ENCODE measurements at regions not wholly inside any gene's neighbourhood (a gene's known extent, or its start where the extent isn't known, plus 50 kb on each side); places are given as distances from the start of the nearest gene placed in this dataset.

- H4K20me1 ChIP-seq (ENCODE audit: low read length): no peaks in the 10 kb centered on the region
- ChIA-PET POLR2A (ENCODE audit: unreplicated experiment) (no interaction called here), CTCF (no interaction called here)
- TF ChIP-seq, protein P1, sequence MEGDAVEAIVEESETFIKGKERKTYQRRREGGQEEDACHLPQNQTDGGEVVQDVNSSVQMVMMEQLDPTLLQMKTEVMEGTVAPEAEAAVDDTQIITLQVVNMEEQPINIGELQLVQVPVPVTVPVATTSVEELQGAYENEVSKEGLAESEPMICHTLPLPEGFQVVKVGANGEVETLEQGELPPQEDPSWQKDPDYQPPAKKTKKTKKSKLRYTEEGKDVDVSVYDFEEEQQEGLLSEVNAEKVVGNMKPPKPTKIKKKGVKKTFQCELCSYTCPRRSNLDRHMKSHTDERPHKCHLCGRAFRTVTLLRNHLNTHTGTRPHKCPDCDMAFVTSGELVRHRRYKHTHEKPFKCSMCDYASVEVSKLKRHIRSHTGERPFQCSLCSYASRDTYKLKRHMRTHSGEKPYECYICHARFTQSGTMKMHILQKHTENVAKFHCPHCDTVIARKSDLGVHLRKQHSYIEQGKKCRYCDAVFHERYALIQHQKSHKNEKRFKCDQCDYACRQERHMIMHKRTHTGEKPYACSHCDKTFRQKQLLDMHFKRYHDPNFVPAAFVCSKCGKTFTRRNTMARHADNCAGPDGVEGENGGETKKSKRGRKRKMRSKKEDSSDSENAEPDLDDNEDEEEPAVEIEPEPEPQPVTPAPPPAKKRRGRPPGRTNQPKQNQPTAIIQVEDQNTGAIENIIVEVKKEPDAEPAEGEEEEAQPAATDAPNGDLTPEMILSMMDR (conservative IDR thresholded peaks at IDR 0.05; ENCODE audit: low read depth, low read length): no peak
- TF ChIP-seq EZH2 (IDR thresholded peaks at IDR 0.05; ENCODE audit: low read length, unreplicated experiment) (no peak), EZH2phosphoT487 (IDR thresholded peaks at IDR 0.05; ENCODE audit: borderline replicate concordance, low read length) (no peak)
- DNase-seq (no peak), ATAC-seq (no peak)
- H3F3A ChIP-seq (ENCODE audit: low read length, unreplicated experiment): no peaks in the 10 kb centered on the region
- no peak overlapping the region for H3K4me3 ChIP-seq (ENCODE audit: low read length)
- H2AFZ ChIP-seq (ENCODE audit: low read length): no peak overlapping the region
- H3K27ac ChIP-seq (ENCODE audit: low read length): no peak overlapping the region
- H3K79me2 ChIP-seq (ENCODE audit: low read length): no peaks in the 10 kb centered on the region
- H3K4me1 ChIP-seq (ENCODE audit: insufficient read depth, low read length): no peaks in the 10 kb centered on the region
- no TSS peak for BruUV-seq (replicated peaks)
- H3K9ac ChIP-seq (ENCODE audit: low read length): no peak overlapping the region
- H3K9me3 ChIP-seq (ENCODE audit: low read length): no peaks in the 10 kb centered on the region
- peaks cover 6% of the 10 kb centered on the region; the same call in 1 of the 2 replicates for H3K27me3 ChIP-seq (ENCODE audit: low read length)
- intact Hi-C loops (cut with micrococcal nuclease): no loop called here
- H3K36me3 ChIP-seq (ENCODE audit: low read depth, low read length): no peaks in the 10 kb centered on the region
- H3K4me2 ChIP-seq (ENCODE audit: low read length): no peak overlapping the region
- H3K9me2 ChIP-seq (replicated peaks; ENCODE audit: low read length): no peaks in the 10 kb centered on the region
Measured at GRCh38 chr15:31516440-31516839, 189.8 kb downstream of the KLF13 start.

GRCh38 chr15:31516874-31517273, 190.2 kb downstream of the KLF13 start:
- H3K9ac ChIP-seq (ENCODE audit: low read length): no peak overlapping the region
- H3K27me3 ChIP-seq (ENCODE audit: low read length): peaks cover 7% of the 10 kb centered on the region; the same call in 1 of the 2 replicates
- H3K4me3 ChIP-seq (ENCODE audit: low read length): no peak overlapping the region
- ChIA-PET CTCF (no interaction called here), POLR2A (ENCODE audit: unreplicated experiment) (no interaction called here)
- H4K20me1 ChIP-seq (ENCODE audit: low read length): no peaks in the 10 kb centered on the region
- ATAC-seq: no peak
- H3K79me2 ChIP-seq (ENCODE audit: low read length): no peaks in the 10 kb centered on the region
- no TSS peak for BruUV-seq (replicated peaks)
- no peaks in the 10 kb centered on the region for H3F3A ChIP-seq (ENCODE audit: low read length, unreplicated experiment)
- no peaks in the 10 kb centered on the region for H3K36me3 ChIP-seq (ENCODE audit: low read depth, low read length)
- intact Hi-C loops (cut with micrococcal nuclease): loop anchor here (1.0 kb wide), 1 partner anchor 13 kb away; no protein-coding TSS in a partner anchor
- TF ChIP-seq, protein P1 (conservative IDR thresholded peaks at IDR 0.05; ENCODE audit: low read depth, low read length): no peak
- no peak for TF ChIP-seq EZH2phosphoT487 (IDR thresholded peaks at IDR 0.05; ENCODE audit: borderline replicate concordance, low read length)
- TF ChIP-seq EZH2 (IDR thresholded peaks at IDR 0.05; ENCODE audit: low read length, unreplicated experiment): no peak
- no peaks in the 10 kb centered on the region for H3K9me3 ChIP-seq (ENCODE audit: low read length)
- no peak overlapping the region for H3K27ac ChIP-seq (ENCODE audit: low read length)
- DNase-seq: no peak
- no peaks in the 10 kb centered on the region for H3K9me2 ChIP-seq (replicated peaks; ENCODE audit: low read length)
- H3K4me1 ChIP-seq (ENCODE audit: insufficient read depth, low read length): no peaks in the 10 kb centered on the region
- no peak overlapping the region for H2AFZ ChIP-seq (ENCODE audit: low read length)
- no peak overlapping the region for H3K4me2 ChIP-seq (ENCODE audit: low read length)

GRCh38 chr15:31517711-31518110, 191.1 kb downstream of the KLF13 start:
- no TSS peak for BruUV-seq (replicated peaks)
- no peaks in the 10 kb centered on the region for H3K9me2 ChIP-seq (replicated peaks; ENCODE audit: low read length)
- H4K20me1 ChIP-seq (ENCODE audit: low read length): no peaks in the 10 kb centered on the region
- DNase-seq: no peak
- H3K27ac ChIP-seq (ENCODE audit: low read length): no peak overlapping the region
- CTCF ChIA-PET: no interaction called here
- no peaks in the 10 kb centered on the region for H3F3A ChIP-seq (ENCODE audit: low read length, unreplicated experiment)
- intact Hi-C loops (cut with micrococcal nuclease): loop anchor here (1.0 kb wide), 1 partner anchor 13 kb away; no protein-coding TSS in a partner anchor
- no peak overlapping the region for H3K4me3 ChIP-seq (ENCODE audit: low read length)
- H3K27me3 ChIP-seq (ENCODE audit: low read length): peaks cover 7% of the 10 kb centered on the region; the same call in 1 of the 2 replicates
- POLR2A ChIA-PET (ENCODE audit: unreplicated experiment): no interaction called here
- H3K4me1 ChIP-seq (ENCODE audit: insufficient read depth, low read length): no peaks in the 10 kb centered on the region
- TF ChIP-seq EZH2 (IDR thresholded peaks at IDR 0.05; ENCODE audit: low read length, unreplicated experiment) (no peak), EZH2phosphoT487 (IDR thresholded peaks at IDR 0.05; ENCODE audit: borderline replicate concordance, low read length) (no peak)
- TF ChIP-seq, protein P1 (conservative IDR thresholded peaks at IDR 0.05; ENCODE audit: low read depth, low read length): no peak
- H3K79me2 ChIP-seq (ENCODE audit: low read length): no peaks in the 10 kb centered on the region
- no peaks in the 10 kb centered on the region for H3K9me3 ChIP-seq (ENCODE audit: low read length)
- no peak overlapping the region for H2AFZ ChIP-seq (ENCODE audit: low read length)
- H3K9ac ChIP-seq (ENCODE audit: low read length): no peak overlapping the region
- no peak overlapping the region for H3K4me2 ChIP-seq (ENCODE audit: low read length)
- ATAC-seq: no peak
- H3K36me3 ChIP-seq (ENCODE audit: low read depth, low read length): no peaks in the 10 kb centered on the region

Data from PC-3 (cell line).